ENCODE measurements at regions not wholly inside any gene's neighbourhood (a gene's known extent, or its start where the extent isn't known, plus 50 kb on each side); places are given as distances from the start of the nearest gene placed in this dataset.

DNA sequence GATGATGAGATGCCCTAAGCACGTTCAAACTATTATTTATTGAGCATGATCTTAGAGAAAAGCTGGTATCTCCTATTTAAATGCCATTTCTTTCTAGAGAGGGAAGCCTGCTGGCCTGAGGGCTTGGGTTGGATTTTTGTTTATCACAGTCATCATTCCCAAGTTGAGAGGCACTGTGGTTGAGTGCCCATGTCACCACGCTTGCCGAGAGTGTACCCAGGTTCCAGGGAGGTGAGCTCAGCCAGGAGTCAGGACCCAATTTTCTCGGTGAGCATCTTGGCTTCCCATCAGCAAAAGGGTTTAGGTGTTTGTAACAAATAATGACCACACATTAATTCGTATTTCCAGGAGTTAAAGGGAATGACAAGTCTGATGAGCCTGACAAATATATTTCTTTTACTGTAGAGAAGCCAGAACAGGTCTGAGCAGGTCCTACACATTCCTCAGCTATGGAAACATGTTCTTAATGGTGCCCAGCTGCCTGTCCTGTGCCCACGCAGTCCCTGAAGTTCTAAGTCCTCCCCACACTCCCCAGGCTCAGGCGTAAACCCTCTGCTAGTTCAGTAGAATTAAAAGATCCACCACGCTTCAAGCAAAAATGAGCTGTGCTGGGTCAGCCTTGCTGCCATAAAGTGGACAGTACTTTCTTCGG, 258.9 kb upstream of the IRX2 start:
- H3K27me3 Mint-ChIP-seq (ENCODE audit: unreplicated experiment), result no peaks in the 10 kb centered on the region
- TF ChIP-seq, protein P1, sequence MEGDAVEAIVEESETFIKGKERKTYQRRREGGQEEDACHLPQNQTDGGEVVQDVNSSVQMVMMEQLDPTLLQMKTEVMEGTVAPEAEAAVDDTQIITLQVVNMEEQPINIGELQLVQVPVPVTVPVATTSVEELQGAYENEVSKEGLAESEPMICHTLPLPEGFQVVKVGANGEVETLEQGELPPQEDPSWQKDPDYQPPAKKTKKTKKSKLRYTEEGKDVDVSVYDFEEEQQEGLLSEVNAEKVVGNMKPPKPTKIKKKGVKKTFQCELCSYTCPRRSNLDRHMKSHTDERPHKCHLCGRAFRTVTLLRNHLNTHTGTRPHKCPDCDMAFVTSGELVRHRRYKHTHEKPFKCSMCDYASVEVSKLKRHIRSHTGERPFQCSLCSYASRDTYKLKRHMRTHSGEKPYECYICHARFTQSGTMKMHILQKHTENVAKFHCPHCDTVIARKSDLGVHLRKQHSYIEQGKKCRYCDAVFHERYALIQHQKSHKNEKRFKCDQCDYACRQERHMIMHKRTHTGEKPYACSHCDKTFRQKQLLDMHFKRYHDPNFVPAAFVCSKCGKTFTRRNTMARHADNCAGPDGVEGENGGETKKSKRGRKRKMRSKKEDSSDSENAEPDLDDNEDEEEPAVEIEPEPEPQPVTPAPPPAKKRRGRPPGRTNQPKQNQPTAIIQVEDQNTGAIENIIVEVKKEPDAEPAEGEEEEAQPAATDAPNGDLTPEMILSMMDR (IDR thresholded peaks at IDR 0.05), result no peak
- H3K4me1 Mint-ChIP-seq (ENCODE audit: unreplicated experiment), result no peaks in the 10 kb centered on the region
- no peaks in the 10 kb centered on the region for H3K36me3 Mint-ChIP-seq (ENCODE audit: unreplicated experiment)
- peaks cover 36% of the 10 kb centered on the region for H3K9me3 Mint-ChIP-seq (ENCODE audit: unreplicated experiment)
- H3K27ac Mint-ChIP-seq (ENCODE audit: unreplicated experiment), result no peak overlapping the region
- DNase-seq (ENCODE audit: extremely low spot score, unreplicated experiment), result peak; percentile 36
- H3K4me3 Mint-ChIP-seq (ENCODE audit: unreplicated experiment), result no peak overlapping the region

DNA sequence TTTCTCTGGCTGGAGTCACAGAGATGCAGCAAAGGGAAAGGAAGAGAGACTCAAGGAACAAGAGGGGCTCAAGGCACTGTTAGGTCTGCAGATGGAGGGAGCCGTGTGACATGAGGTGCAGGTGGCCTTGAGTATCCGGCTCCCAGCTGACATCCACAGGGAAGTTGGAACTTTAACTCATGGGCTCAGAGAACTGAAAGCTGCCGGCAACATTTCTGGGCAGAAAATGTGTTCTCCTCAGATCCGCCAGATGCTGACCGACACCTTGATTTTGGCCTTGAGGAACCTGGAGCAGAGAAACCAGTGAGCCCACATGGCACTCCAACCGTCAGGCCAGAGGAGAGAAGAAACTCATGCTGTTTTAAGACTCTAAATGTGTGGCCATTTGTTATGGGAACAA, 258.1 kb upstream of the IRX2 start:
- DNase-seq (ENCODE audit: extremely low spot score, unreplicated experiment), result peak; percentile 57
- TF ChIP-seq, protein P1 (IDR thresholded peaks at IDR 0.05), result no peak
- Mint-ChIP-seq H3K27me3 (ENCODE audit: unreplicated experiment) (no peaks in the 10 kb centered on the region), H3K4me3 (ENCODE audit: unreplicated experiment) (no peak overlapping the region), H3K27ac (ENCODE audit: unreplicated experiment) (no peak overlapping the region), H3K36me3 (ENCODE audit: unreplicated experiment) (no peaks in the 10 kb centered on the region), H3K9me3 (ENCODE audit: unreplicated experiment) (peaks cover 41% of the 10 kb centered on the region), H3K4me1 (ENCODE audit: unreplicated experiment) (no peaks in the 10 kb centered on the region)

DNA sequence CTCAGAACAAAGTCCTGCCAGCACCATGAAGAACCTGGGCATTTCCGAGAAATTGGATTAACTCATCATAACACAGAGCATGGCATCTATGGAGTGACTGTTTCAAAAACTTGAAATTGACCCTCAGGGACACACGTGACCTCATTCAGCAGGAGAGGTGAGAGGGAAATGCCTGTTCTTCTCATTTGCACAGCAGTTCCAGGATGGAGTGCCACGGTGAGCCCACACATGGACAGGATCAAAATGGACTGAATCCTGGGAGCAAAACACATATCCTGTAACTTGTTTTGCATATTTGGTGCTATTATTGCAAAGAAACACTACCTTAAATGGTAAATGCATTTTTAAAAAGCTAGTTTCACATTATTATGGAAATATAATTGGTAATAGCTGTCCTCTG, 256.1 kb upstream of the IRX2 start:
- H3K27ac Mint-ChIP-seq (ENCODE audit: unreplicated experiment), result no peak overlapping the region
- no peak for DNase-seq (ENCODE audit: extremely low spot score, unreplicated experiment)
- TF ChIP-seq, protein P1 (IDR thresholded peaks at IDR 0.05), result no peak
- H3K9me3 Mint-ChIP-seq (ENCODE audit: unreplicated experiment), result peaks cover 41% of the 10 kb centered on the region
- H3K4me3 Mint-ChIP-seq (ENCODE audit: unreplicated experiment), result no peak overlapping the region
- H3K36me3 Mint-ChIP-seq (ENCODE audit: unreplicated experiment), result no peaks in the 10 kb centered on the region
- H3K4me1 Mint-ChIP-seq (ENCODE audit: unreplicated experiment), result no peaks in the 10 kb centered on the region
- H3K27me3 Mint-ChIP-seq (ENCODE audit: unreplicated experiment), result no peaks in the 10 kb centered on the region

DNA sequence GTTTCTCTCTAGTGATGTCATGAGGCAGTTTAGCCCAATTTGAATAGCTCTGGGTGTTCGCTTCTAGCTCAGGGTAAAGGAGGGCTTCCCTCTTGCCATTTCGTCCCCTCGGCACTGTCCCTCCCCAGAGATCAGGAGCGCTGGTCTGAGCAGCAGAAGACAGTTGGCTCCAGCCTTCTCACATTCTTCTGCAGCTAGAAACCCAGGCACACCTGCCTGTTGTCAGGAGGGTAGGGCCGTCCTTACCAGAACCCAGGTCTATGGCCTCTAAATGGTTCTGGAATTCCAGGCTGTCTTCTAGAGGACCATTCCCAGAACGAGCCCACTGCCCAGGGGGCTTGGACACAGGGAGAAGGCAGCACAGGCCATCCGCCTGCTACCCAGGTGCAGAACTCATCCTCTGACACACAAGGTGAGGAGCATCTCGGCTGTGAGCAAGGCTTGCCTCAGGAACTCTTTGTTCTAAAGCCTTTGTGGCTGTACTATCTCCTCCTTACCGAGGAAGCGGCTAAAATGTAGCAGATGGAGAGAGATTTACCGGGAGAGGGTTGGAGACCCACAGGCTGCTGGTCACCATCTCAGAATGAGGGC, 255.6 kb upstream of the IRX2 start:
- no peaks in the 10 kb centered on the region for H3K27me3 Mint-ChIP-seq (ENCODE audit: unreplicated experiment)
- no peak overlapping the region for H3K27ac Mint-ChIP-seq (ENCODE audit: unreplicated experiment)
- peaks cover 40% of the 10 kb centered on the region for H3K9me3 Mint-ChIP-seq (ENCODE audit: unreplicated experiment)
- peak; percentile 76 for DNase-seq (ENCODE audit: extremely low spot score, unreplicated experiment)
- TF ChIP-seq, protein P1 (IDR thresholded peaks at IDR 0.05), result no peak
- H3K36me3 Mint-ChIP-seq (ENCODE audit: unreplicated experiment), result no peaks in the 10 kb centered on the region
- H3K4me3 Mint-ChIP-seq (ENCODE audit: unreplicated experiment), result no peak overlapping the region
- H3K4me1 Mint-ChIP-seq (ENCODE audit: unreplicated experiment), result no peaks in the 10 kb centered on the region

DNA sequence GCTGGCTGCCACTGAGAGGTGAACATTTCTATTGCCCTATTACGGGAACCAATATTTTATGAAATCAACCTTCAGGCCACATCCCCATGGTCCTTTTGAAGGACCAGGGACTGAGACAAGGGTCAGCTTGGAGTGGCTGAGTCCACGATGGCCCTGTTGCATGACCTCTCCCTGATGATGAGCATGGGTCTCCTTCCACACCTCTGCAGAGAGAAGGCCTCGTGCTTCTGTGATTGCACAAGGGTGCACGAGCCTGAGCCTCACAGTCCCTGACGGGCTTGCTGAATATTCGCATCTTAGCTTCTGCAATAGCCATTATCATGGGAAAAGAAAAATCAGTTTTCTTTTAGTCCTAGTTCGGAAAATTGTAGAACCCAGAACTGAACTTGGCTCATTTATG, 255.0 kb upstream of the IRX2 start:
- Mint-ChIP-seq H3K27ac (ENCODE audit: unreplicated experiment) (no peak overlapping the region), H3K27me3 (ENCODE audit: unreplicated experiment) (no peaks in the 10 kb centered on the region), H3K36me3 (ENCODE audit: unreplicated experiment) (no peaks in the 10 kb centered on the region), H3K9me3 (ENCODE audit: unreplicated experiment) (peaks cover 34% of the 10 kb centered on the region), H3K4me3 (ENCODE audit: unreplicated experiment) (no peak overlapping the region), H3K4me1 (ENCODE audit: unreplicated experiment) (no peaks in the 10 kb centered on the region)
- DNase-seq (ENCODE audit: extremely low spot score, unreplicated experiment), result peak; percentile 54
- TF ChIP-seq, protein P1 (IDR thresholded peaks at IDR 0.05), result no peak
